ENCODE measurements at regions not wholly inside any gene's neighbourhood (a gene's known extent, or its start where the extent isn't known, plus 50 kb on each side); places are given as distances from the start of the nearest gene placed in this dataset.

DNA sequence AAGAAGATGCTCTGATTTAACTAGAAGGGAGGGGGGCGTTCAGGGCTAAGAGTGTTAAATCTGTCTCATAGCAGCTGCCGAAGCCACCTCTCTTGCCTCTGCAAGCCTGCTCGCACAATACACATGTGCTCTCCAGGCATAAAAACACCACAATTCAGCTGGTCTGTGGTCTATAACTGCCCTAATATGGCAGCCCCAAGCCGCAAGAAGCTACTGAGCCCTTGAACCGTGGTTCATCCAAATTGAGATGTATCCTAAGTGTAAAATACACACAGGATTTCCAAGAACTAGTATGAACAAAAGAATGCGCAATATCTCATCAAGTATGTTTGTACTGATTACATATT, 70.8 kb upstream of the FGFR2 start:
- FAIRE-seq (no peak), DNase-seq (ENCODE audit: low read depth, low spot score) (no peak)
- Histone ChIP-seq H3K9ac (replicated peaks; ENCODE audit: extremely low read depth, insufficient read depth, low read length) (no peak overlapping the region), H3K4me1 (ENCODE audit: control insufficient read depth, extremely low read depth, insufficient read depth, low read length) (no peaks in the 10 kb centered on the region), H3K79me2 (ENCODE audit: control insufficient read depth, insufficient read depth, low read length) (no peaks in the 10 kb centered on the region), H3K9me1 (replicated peaks; ENCODE audit: control insufficient read depth, extremely low read depth, insufficient read depth, low read length) (no peaks in the 10 kb centered on the region), H3K27me3 (ENCODE audit: control insufficient read depth in 2 of 2, insufficient read depth in 2 of 2, low read length in 2 of 2) (no peaks in the 10 kb centered on the region), H3K27ac (ENCODE audit: insufficient read depth, low read depth, low read length) (no peak overlapping the region), H3K4me2 (ENCODE audit: insufficient read depth, low read length) (no peak overlapping the region), H2AFZ (ENCODE audit: low read depth, low read length) (no peak overlapping the region), H3K9me3 (replicated peaks; ENCODE audit: control insufficient read depth, insufficient read depth, low read length) (no peaks in the 10 kb centered on the region), H4K20me1 (replicated peaks; ENCODE audit: control insufficient read depth, extremely low read depth, insufficient read depth, low read length) (no peaks in the 10 kb centered on the region), H3K4me3 (replicated peaks in 1 of 3; ENCODE audit: insufficient read depth in 1 of 3, low read depth in 1 of 3, low read length in 3 of 3) (no peak overlapping the region), H3K36me3 (ENCODE audit: control insufficient read depth in 2 of 2, extremely low read depth in 1 of 2, insufficient read depth in 2 of 2, low read length in 2 of 2) (no peaks in the 10 kb centered on the region)
- intact Hi-C loops (cut with micrococcal nuclease), result no loop called here
- no peak for TF ChIP-seq MYC (IDR thresholded peaks at IDR 0.05; ENCODE audit: low read depth, low read length)
- TF ChIP-seq POLR2A (IDR thresholded peaks at IDR 0.05; ENCODE audit: low read depth, low read length), result no peak
- TF ChIP-seq CTCF (IDR thresholded peaks at IDR 0.05; ENCODE audit: extremely low read depth in 1 of 2, insufficient read depth in 1 of 2, low read depth in 1 of 2, low read length in 2 of 2), result no peak
- TF ChIP-seq POLR2AphosphoS5 (IDR thresholded peaks at IDR 0.05; ENCODE audit: insufficient read depth, low read depth, low read length), result no peak
- TF ChIP-seq GATA2 (IDR thresholded peaks at IDR 0.05; ENCODE audit: insufficient read depth, insufficient read length, low read depth, low read length), result no peak
- POLR2A ChIA-PET, result no interaction called here
- CTCF ChIA-PET, result no interaction called here
- dilution Hi-C loops (cut with MboI; ENCODE audit: extremely low pct_ligation_motif_present, low sequenced_read_pairs), result no loop called here
- BruUV-seq (replicated peaks), result no TSS peak

DNA sequence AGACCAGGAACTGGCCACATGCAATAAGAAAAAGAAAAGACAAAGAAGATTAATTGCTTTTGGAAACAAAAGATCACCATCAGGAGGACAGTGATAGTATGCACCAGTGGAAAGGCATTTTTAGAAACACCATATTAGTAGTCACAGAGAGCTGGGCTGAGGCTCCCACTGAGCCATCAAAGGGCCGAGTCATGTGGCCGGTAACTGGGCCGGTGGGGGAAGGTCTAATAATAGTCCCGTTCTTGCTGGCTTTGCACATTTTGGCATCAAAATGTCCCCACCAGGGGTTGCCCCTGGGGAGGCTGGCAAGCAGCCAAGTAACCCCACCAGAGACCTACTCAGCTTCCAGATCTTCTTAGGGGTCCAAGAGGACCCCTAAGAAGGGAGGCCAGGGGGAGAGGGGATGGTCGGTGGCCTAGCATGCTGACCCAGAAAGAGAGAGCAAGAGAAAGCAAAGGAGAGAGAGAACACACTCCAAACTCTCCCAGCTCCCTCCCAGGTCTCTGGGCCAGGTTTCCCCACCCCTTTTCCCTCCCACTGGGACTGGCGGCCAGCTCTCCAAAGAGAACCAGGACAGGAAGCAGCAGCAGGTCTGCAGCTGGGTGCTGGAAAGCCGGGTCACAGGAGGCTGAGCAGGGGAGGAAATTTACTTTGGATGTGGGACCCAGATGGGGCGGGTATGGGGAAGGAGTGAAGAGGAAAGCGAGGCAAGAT, 70.2 kb upstream of the FGFR2 start:
- Histone ChIP-seq H4K20me1 (replicated peaks; ENCODE audit: control insufficient read depth, extremely low read depth, insufficient read depth, low read length) (no peaks in the 10 kb centered on the region), H3K4me3 (replicated peaks in 1 of 3; ENCODE audit: insufficient read depth in 1 of 3, low read depth in 1 of 3, low read length in 3 of 3) (no peak overlapping the region), H3K27me3 (ENCODE audit: control insufficient read depth in 2 of 2, insufficient read depth in 2 of 2, low read length in 2 of 2) (no peaks in the 10 kb centered on the region), H3K79me2 (ENCODE audit: control insufficient read depth, insufficient read depth, low read length) (no peaks in the 10 kb centered on the region), H3K27ac (ENCODE audit: insufficient read depth, low read depth, low read length) (no peak overlapping the region), H3K9me3 (replicated peaks; ENCODE audit: control insufficient read depth, insufficient read depth, low read length) (no peaks in the 10 kb centered on the region), H3K9ac (replicated peaks; ENCODE audit: extremely low read depth, insufficient read depth, low read length) (no peak overlapping the region), H3K9me1 (replicated peaks; ENCODE audit: control insufficient read depth, extremely low read depth, insufficient read depth, low read length) (no peaks in the 10 kb centered on the region), H3K4me2 (ENCODE audit: insufficient read depth, low read length) (no peak overlapping the region), H2AFZ (ENCODE audit: low read depth, low read length) (no peak overlapping the region), H3K36me3 (ENCODE audit: control insufficient read depth in 2 of 2, extremely low read depth in 1 of 2, insufficient read depth in 2 of 2, low read length in 2 of 2) (no peaks in the 10 kb centered on the region), H3K4me1 (ENCODE audit: control insufficient read depth, extremely low read depth, insufficient read depth, low read length) (no peaks in the 10 kb centered on the region)
- FAIRE-seq (no peak), DNase-seq (ENCODE audit: low read depth, low spot score) (peak; percentile 65)
- intact Hi-C loops (cut with micrococcal nuclease) (no loop called here), dilution Hi-C loops (cut with MboI; ENCODE audit: extremely low pct_ligation_motif_present, low sequenced_read_pairs) (no loop called here)
- TF ChIP-seq GATA2 (IDR thresholded peaks at IDR 0.05; ENCODE audit: insufficient read depth, insufficient read length, low read depth, low read length) (no peak), POLR2AphosphoS5 (IDR thresholded peaks at IDR 0.05; ENCODE audit: insufficient read depth, low read depth, low read length) (no peak), POLR2A (IDR thresholded peaks at IDR 0.05; ENCODE audit: low read depth, low read length) (no peak), MYC (IDR thresholded peaks at IDR 0.05; ENCODE audit: low read depth, low read length) (no peak), JUN (IDR thresholded peaks at IDR 0.05; ENCODE audit: borderline replicate concordance, insufficient read depth, insufficient read length, low read depth) (no peak), CTCF (IDR thresholded peaks at IDR 0.05; ENCODE audit: extremely low read depth in 1 of 2, insufficient read depth in 1 of 2, low read depth in 1 of 2, low read length in 2 of 2) (no peak), EZH2 (IDR thresholded peaks at IDR 0.05; ENCODE audit: borderline replicate concordance, low read depth, low read length, severe bottlenecking) (no peak), FOS (IDR thresholded peaks at IDR 0.05; ENCODE audit: borderline replicate concordance, insufficient read depth, low read length) (no peak)
- TF ChIP-seq, protein P1, sequence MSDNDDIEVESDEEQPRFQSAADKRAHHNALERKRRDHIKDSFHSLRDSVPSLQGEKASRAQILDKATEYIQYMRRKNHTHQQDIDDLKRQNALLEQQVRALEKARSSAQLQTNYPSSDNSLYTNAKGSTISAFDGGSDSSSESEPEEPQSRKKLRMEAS (IDR thresholded peaks at IDR 0.05; ENCODE audit: insufficient read depth, insufficient read length), result no peak
- POLR2A ChIA-PET, result no interaction called here
- CTCF ChIA-PET, result no interaction called here
- no TSS peak for BruUV-seq (replicated peaks)
